DND-41 (cell line): ENCODE measurements at regions not wholly inside any gene's neighbourhood (a gene's known extent, or its start where the extent isn't known, plus 50 kb on each side); places are given as distances from the start of the nearest gene placed in this dataset.

Experiments
- ATAC-seq: fragments of 200-7000 bp; cut with Tn5 transposase; 3 replicates; pipeline ENCODE4 v1.9.1; 2021; ENCODE audit warnings: low read depth; ENCODE audit not compliant: insufficient read depth
- DNase-seq: peaks from one replicate; pipeline ENCODE4 v3.0.0-alpha.2; 2020
- H2AFZ ChIP-seq: 2 replicates; pipeline ENCODE4 v1.6.0; 2012; ENCODE audit warnings: low read depth, low read length
- H3K27ac ChIP-seq: 2 replicates; pipeline ENCODE4 v1.5.1; 2012; ENCODE audit warnings: low read length, inconsistent platforms
- H3K27me3 ChIP-seq: fragments of 200-600 bp; sonication (generic); 2 replicates; pipeline ENCODE4 v1.6.0; 2012; ENCODE audit warnings: low read length, mild to moderate bottlenecking, inconsistent platforms; ENCODE audit not compliant: insufficient read depth, poor library complexity
- H3K36me3 ChIP-seq: 2 replicates; pipeline ENCODE4 v1.5.1; 2012; ENCODE audit warnings: low read length, inconsistent platforms; ENCODE audit not compliant: insufficient read depth
- H3K4me1 ChIP-seq: 2 replicates; pipeline ENCODE4 v1.5.1; 2012; ENCODE audit warnings: mild to moderate bottlenecking, low read length; ENCODE audit not compliant: insufficient read depth
- H3K4me2 ChIP-seq: 2 replicates; pipeline ENCODE4 v1.6.0; 2012; ENCODE audit warnings: mild to moderate bottlenecking, moderate library complexity, low read length, inconsistent platforms; ENCODE audit not compliant: insufficient read depth
- H3K4me3 ChIP-seq, 2 experiments: fragments of 200-600 bp in 1 of 2; shearing (Covaris generic) in 1 of 2; 2 replicates each; pipeline ENCODE4 v1.5.1; 2012 to 2016; ENCODE audit warnings: inconsistent platforms in 2 of 2, low read length in 2 of 2, mild to moderate bottlenecking in 2 of 2, low read depth in 1 of 2, moderate library complexity in 1 of 2
- H3K79me2 ChIP-seq: 2 replicates; pipeline ENCODE4 v1.6.0; 2012; ENCODE audit warnings: low read length, inconsistent platforms; ENCODE audit not compliant: insufficient read depth
- H3K9ac ChIP-seq: 2 replicates; pipeline ENCODE4 v1.6.0; 2012; ENCODE audit warnings: low read depth, mild to moderate bottlenecking, inconsistent platforms, low read length, moderate library complexity
- H3K9me3 ChIP-seq: 2 replicates; pipeline ENCODE4 v1.5.1; 2012; ENCODE audit warnings: low read length, moderate library complexity, mild to moderate bottlenecking, inconsistent platforms; ENCODE audit not compliant: insufficient read depth, severe bottlenecking
- H4K20me1 ChIP-seq: 2 replicates; pipeline ENCODE4 v1.6.0; 2012; ENCODE audit warnings: low read length; ENCODE audit not compliant: insufficient read depth
- EZH2 ChIP-seq: IDR thresholded peaks from 3 replicates; pipeline ENCODE4 v1.6.1; 2012; ENCODE audit warnings: borderline replicate concordance, low read depth, mild to moderate bottlenecking, moderate library complexity, low read length, inconsistent platforms; ENCODE audit not compliant: severe bottlenecking
- TF ChIP-seq, protein P1 (sequence below): IDR thresholded peaks from 2 replicates; pipeline ENCODE4 v1.5.1; 2012; ENCODE audit warnings: borderline replicate concordance, low read length, moderate library complexity, mild to moderate bottlenecking; ENCODE audit not compliant: poor library complexity, severe bottlenecking; ENCODE audit errors: extremely low read depth

DNA sequence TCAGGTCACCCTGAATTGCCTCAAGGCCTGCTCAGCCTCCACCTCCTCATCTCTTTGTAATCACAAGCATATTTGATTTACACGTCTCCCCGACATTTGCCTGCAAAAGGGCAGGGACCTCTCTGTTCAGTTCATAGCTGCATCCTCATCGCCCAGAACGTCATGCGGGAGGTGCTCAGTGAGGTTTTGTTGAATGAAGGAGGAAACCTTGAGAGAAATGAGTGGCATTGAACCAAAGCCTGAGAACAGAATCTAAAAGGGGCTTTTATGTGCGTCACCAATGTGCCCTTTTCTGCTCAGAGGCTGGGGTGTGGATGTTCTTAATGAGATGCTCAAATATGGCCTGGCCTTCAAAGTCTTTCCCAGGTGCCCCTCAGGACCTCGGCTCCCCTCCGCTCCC lies 50.0 kb upstream of the LHX5 start:
- Histone ChIP-seq H3K9me3 (no peaks in the 10 kb centered on the region), H2AFZ (no peak overlapping the region), H3K4me2 (no peak overlapping the region), H3K4me3 (no peak overlapping the region), H3K4me1 (no peaks in the 10 kb centered on the region), H4K20me1 (no peaks in the 10 kb centered on the region), H3K27me3 (peaks cover 17% of the 10 kb centered on the region), H3K9ac (no peak overlapping the region), H3K36me3 (no peaks in the 10 kb centered on the region), H3K27ac (no peak overlapping the region), H3K79me2 (no peaks in the 10 kb centered on the region)
- ATAC-seq, result no peak
- TF ChIP-seq, protein P1, sequence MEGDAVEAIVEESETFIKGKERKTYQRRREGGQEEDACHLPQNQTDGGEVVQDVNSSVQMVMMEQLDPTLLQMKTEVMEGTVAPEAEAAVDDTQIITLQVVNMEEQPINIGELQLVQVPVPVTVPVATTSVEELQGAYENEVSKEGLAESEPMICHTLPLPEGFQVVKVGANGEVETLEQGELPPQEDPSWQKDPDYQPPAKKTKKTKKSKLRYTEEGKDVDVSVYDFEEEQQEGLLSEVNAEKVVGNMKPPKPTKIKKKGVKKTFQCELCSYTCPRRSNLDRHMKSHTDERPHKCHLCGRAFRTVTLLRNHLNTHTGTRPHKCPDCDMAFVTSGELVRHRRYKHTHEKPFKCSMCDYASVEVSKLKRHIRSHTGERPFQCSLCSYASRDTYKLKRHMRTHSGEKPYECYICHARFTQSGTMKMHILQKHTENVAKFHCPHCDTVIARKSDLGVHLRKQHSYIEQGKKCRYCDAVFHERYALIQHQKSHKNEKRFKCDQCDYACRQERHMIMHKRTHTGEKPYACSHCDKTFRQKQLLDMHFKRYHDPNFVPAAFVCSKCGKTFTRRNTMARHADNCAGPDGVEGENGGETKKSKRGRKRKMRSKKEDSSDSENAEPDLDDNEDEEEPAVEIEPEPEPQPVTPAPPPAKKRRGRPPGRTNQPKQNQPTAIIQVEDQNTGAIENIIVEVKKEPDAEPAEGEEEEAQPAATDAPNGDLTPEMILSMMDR, result no peak
- no peak for TF ChIP-seq EZH2
- DNase-seq, result no peak
